NCI-H128 (cell line): ENCODE measurements at regions not wholly inside any gene's neighbourhood (a gene's known extent, or its start where the extent isn't known, plus 50 kb on each side); places are given as distances from the start of the nearest gene placed in this dataset.
"Not testable (repeated sequence)": the region's sequence is repeated elsewhere in the genome, so short reads cannot be mapped to it uniquely, and the experiment has no call there.

Experiments
- DNase-seq: peaks from one replicate; lab custom pipeline; 2025; ENCODE audit not compliant: unreplicated experiment; lab: John Stamatoyannopoulos, UW

GRCh38 chr1:182331387-182331786 lies 60.2 kb downstream of the GLUL start:
- DNase-seq = no peak

- no peak for DNase-seq
Observed at GRCh38 chr1:182330303-182330702, 61.3 kb downstream of the GLUL start.

DNA sequence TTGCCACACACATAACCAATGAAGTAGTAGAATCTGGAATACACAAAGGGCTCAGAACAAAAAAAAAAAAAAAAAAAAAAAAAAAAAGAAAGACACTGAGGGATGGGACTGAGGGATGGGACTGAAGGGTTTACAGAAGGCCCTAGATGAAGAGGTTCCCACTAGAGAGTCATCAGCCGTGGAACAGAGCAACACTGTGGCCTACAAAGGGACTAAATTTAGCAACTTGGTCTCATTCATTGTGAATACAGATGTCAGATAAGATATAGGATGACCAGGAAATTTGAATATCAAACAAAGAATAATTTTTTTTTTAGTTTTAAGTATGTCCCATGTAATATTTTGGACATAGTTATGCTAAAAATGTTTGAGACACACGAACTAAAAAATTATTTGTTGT lies 62.1 kb downstream of the GLUL start:
- DNase-seq = no peak

DNA sequence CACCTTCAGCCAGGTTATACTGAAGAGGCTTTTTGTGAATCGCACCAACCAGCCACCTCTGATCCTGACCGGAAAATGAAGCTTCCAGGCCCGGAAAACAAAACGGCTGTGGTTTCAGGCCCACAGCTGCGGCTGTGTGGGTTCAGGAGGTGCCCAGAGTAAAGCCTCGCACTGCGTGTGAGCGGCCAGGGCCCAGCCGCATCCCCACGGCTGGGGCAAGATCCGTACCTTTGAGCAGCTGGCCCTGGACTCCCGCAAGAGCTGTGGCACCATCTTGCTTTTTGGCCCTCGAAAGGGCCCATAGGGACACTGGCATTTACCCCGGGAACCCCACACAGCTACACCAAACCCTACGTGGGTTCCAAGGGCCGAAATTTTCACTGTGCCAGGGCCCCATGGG lies 63.0 kb downstream of the GLUL start:
- no peak for DNase-seq

DNA sequence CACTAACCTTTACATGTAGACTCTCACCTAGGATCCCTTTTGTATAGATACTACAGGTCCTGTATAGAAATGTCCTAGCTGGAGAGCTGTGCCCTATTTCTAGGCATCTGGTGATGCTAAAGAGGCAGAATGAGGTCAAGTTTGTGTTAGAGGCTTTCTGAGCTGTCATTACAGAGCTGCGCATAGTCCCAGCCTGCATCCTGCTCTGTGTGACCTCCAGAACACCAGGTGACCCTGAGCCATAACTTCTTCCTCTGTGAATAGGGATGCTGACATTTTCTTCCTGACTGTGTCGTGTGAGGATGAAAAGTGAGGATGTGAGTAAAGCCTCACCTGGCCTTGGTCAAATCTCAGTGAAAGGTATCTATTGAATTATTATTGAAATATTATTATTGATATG lies 66.3 kb downstream of the GLUL start:
- DNase-seq = no peak

DNA sequence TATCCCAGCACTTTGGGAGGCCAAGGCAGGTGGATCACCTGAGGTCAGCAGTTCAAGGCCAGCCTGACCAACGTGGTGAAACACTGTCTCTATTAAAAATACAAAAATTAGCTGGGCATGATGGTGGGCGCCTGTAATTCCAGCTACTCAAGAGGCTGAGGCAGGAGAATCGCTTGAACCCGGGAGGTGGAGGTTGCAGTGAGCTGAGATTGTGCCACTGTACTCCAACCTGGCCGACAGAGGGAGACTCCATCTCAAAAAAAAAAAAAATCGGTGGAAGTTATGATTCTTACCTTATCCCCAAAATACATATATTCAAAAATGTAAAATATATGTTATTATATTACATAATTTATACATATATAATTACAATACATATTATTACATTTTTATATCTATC lies 70.1 kb downstream of the GLUL start:
- not testable (repeated sequence) for DNase-seq

- peak; percentile 59 for DNase-seq
Observed at GRCh38 chr1:182317611-182318161, 73.9 kb downstream of the GLUL start.

GRCh38 chr1:182316454-182316853 lies 75.1 kb downstream of the GLUL start:
- not testable (repeated sequence) for DNase-seq

- DNase-seq = no peak
Observed at GRCh38 chr1:182315167-182315556, 76.4 kb downstream of the GLUL start.

- DNase-seq = no peak
Observed at GRCh38 chr1:182309631-182310351, 81.8 kb downstream of the GLUL start.

GRCh38 chr1:182308826-182309225 lies 82.8 kb downstream of the GLUL start:
- DNase-seq = no peak

GRCh38 chr1:182307486-182307885 lies 84.1 kb downstream of the GLUL start:
- DNase-seq = not testable (repeated sequence)

GRCh38 chr1:182305861-182306260 lies 85.7 kb downstream of the GLUL start:
- no peak for DNase-seq

- no peak for DNase-seq
Observed at GRCh38 chr1:182304627-182305026, 87.0 kb downstream of the GLUL start.

- DNase-seq = no peak
Observed at GRCh38 chr1:182304218-182304617, 87.4 kb downstream of the GLUL start.

- no peak for DNase-seq
Observed at GRCh38 chr1:182303778-182304177, 87.8 kb downstream of the GLUL start.

GRCh38 chr1:182301467-182302198 lies 90.0 kb downstream of the GLUL start:
- no peak for DNase-seq

DNA sequence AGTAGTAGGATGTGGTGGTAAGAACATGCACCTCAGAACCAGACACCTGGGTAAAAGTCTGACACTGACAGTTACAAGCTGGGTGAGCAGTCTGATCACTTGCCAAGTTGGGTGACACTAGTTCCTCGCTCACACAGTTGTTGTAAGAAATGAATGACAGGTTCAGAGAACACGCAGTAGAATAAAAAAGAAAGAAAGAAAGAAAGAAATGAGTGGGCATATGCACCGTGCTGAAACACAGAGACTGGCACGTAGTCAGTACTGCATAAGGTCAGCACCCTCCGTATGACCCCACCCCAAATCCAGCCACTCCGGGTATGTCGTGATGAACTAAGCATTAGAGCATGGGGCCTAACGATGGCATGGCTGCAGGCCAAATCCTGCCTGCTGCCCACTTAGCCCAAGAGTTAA lies 90.6 kb downstream of the GLUL start:
- no peak for DNase-seq

DNA sequence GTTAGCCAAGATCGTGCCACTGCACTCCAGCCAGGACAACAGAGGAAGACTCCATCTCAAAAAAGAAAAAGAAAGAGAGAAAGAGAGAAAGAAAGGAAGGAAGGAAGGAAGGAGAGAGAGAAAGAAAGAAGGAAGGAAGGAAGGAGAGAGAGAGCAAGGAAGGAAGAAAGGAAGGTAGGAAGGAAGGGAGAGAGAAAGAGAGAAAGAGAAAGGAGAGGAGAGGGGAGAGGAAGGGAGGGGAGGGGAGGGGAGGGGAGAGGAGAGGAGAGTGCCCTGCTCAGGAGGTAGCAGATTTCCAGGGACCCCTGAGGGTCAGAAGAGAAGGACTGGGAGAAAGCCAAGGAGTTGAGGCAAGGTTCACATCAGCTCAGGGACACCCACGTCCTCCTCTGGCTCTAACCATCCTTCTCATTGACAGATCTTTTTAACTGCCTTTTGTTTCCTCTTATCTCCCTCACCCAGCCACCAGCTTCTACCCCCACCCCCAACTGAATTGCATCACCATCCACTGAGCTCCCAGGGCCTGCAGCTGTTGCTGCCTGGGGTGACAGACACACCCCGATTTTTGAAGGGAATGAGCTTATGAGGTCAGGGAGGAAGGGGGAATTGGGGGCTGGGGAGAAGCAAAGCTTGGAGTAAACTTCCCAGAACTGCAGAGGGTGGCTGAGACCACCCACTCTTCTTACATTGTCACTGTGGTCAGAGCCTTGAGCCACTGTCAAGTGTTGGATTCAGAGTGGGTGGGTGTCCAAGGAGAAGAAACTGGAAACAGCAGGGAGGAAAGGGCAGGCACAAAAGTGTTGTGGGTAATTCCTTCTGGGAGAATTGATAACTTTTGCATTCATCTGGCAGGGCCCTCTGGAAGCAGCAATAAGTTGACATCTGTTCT lies 91.6 kb downstream of the GLUL start:
- no peak for DNase-seq

DNA sequence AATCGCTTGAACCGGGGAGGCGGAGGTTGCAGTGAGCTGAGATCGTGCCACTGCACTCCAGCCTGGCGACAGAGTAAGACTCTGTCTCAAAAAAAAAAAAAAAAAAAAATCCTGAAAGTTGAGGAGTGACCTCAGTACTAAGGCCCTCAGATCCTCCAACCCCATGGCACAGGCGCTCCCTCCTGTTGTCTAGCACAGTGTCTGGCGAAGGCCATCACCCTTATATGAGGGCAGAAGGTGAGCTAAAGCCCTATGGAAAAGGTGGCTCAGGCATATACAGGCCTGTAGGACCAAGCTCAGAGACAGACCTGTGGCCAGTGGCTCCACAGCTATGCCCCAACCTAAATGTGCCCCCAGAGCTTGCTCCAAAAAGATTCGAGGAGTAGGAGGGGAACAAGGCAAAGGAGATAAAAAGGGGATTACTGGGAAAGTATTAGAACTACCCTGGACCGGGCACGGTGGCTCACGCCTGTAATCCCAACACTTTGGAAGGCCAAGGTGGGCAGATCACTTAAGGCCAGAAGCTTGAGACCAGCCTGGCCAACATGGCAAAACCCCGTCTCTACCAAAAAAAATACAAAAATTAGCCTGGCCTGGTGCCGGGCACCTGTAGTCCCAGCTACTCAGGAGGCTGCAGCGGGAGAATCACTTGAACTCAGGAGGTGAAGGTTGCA lies 92.4 kb downstream of the GLUL start:
- not testable (repeated sequence) for DNase-seq

DNA sequence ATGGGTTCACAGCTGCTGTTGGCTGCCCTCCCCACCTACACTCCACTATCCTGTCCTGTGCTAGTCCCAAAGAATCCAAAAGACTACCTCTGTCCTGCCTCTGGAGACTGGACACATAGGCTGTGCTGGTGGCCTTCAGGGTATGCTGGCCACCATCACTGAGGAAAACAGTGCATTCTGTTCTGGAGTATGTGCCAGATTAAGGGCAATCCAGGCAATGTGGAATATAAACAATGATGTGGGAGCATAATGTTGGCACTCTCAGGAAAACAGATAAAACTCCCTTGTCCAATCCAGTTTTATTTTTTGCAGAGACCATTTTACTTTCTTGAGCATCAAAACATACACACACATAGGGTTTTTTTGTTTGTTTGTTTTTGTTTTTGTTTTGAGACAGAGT lies 94.3 kb downstream of the GLUL start:
- no peak for DNase-seq
